IMR-90 (cell line): ENCODE measurements at regions not wholly inside any gene's neighbourhood (a gene's known extent, or its start where the extent isn't known, plus 50 kb on each side); places are given as distances from the start of the nearest gene placed in this dataset.

Source experiments
- ATAC-seq: fragments of 200-7000 bp; cut with Tn5 transposase; 2 replicates; pipeline ENCODE4 v1.9.1; 2020; ENCODE audit warnings: low read depth, mild to moderate bottlenecking, moderate library complexity
- BruUV-seq: library from RNA; stranded (reverse); fragments of 400-500 nt; replicated peaks from 2 replicates; lab custom pipeline; 2021; lab: Mats Ljungman, UMichigan
- CTCF ChIA-PET: fragments of 300-600 bp; formaldehyde crosslinking; extraction: SDS; loops from one replicate; lab custom pipeline; 2021; ENCODE audit warnings: antibody characterized with exemption; lab: Yijun Ruan, JAX
- POLR2A ChIA-PET: fragments of 300-600 bp; sonication (Branson Sonifier 250); formaldehyde crosslinking; loops from one replicate; lab custom pipeline; 2022; ENCODE audit warnings: antibody characterized with exemption; ENCODE audit not compliant: unreplicated experiment; lab: Charles Lee
- DNase-seq: peaks from one replicate; pipeline ENCODE4 v3.0.0; 2013
- H2AFZ ChIP-seq: replicated peaks from 2 replicates; pipeline ENCODE3; 2013; ENCODE audit warnings: low read length, mild to moderate bottlenecking; ENCODE audit not compliant: poor library complexity
- H2AK5ac ChIP-seq: 2 replicates; pipeline ENCODE4 v1.6.1; 2013; ENCODE audit warnings: low read depth, low read length, inconsistent platforms
- H2AK9ac ChIP-seq: replicated peaks from 2 replicates; pipeline ENCODE3; 2013; ENCODE audit warnings: mild to moderate bottlenecking, low read depth, low read length, moderate library complexity; ENCODE audit not compliant: poor library complexity
- H2BK120ac ChIP-seq: 2 replicates; pipeline ENCODE4 v1.6.1; 2013; ENCODE audit warnings: low read depth, low read length, inconsistent platforms
- H2BK15ac ChIP-seq: 3 replicates; pipeline ENCODE4 v1.6.1; 2013; ENCODE audit warnings: low read depth, low read length, inconsistent platforms
- H2BK20ac ChIP-seq: 2 replicates; pipeline ENCODE4 v1.6.1; 2013; ENCODE audit warnings: low read depth, mild to moderate bottlenecking, inconsistent platforms, low read length, moderate library complexity
- H2BK5ac ChIP-seq: 2 replicates; pipeline ENCODE4 v1.6.1; 2013; ENCODE audit warnings: mild to moderate bottlenecking, low read depth, low read length, inconsistent platforms; ENCODE audit not compliant: poor library complexity, severe bottlenecking
- H3K14ac ChIP-seq: replicated peaks from 2 replicates; pipeline ENCODE4 v1.6.1; 2013; ENCODE audit warnings: low read depth, low read length, inconsistent platforms
- H3K18ac ChIP-seq: 2 replicates; pipeline ENCODE4 v1.6.1; 2013; ENCODE audit warnings: low read depth, low read length, control low read depth
- H3K23ac ChIP-seq: 2 replicates; pipeline ENCODE4 v1.6.1; 2013; ENCODE audit warnings: low read depth, low read length, inconsistent platforms
- H3K27ac ChIP-seq: 2 replicates; pipeline ENCODE4 v1.5.1; 2013; ENCODE audit warnings: mild to moderate bottlenecking, control low read depth, low read length; ENCODE audit not compliant: insufficient read depth
- H3K27me3 ChIP-seq: 2 replicates; pipeline ENCODE4 v1.6.1; 2013; ENCODE audit warnings: low read length; ENCODE audit not compliant: control insufficient read depth, insufficient read depth
- H3K36me3 ChIP-seq: 2 replicates; pipeline ENCODE4 v1.6.1; 2013; ENCODE audit warnings: low read length, mixed read lengths; ENCODE audit not compliant: control insufficient read depth, insufficient read depth
- H3K4ac ChIP-seq: 2 replicates; pipeline ENCODE4 v1.6.1; 2013; ENCODE audit warnings: low read depth, low read length, inconsistent platforms
- H3K4me1 ChIP-seq: 2 replicates; pipeline ENCODE4 v1.6.1; 2013; ENCODE audit warnings: low read length, mixed read lengths; ENCODE audit not compliant: control insufficient read depth, insufficient read depth
- H3K4me2 ChIP-seq: 2 replicates; pipeline ENCODE4 v1.6.1; 2013; ENCODE audit warnings: low read depth, mild to moderate bottlenecking, control low read depth, low read length, moderate library complexity
- H3K4me3 ChIP-seq: 2 replicates; pipeline ENCODE4 v1.5.1; 2013; ENCODE audit warnings: low read depth, mild to moderate bottlenecking, control low read depth, low read length, moderate library complexity; ENCODE audit not compliant: insufficient read depth
- H3K56ac ChIP-seq: 2 replicates; pipeline ENCODE4 v1.6.1; 2013; ENCODE audit warnings: low read length, inconsistent platforms; ENCODE audit not compliant: insufficient read depth; ENCODE audit errors: extremely low read depth
- H3K79me1 ChIP-seq, 2 experiments: 2 replicates each; pipeline ENCODE4 v1.6.1; 2013; ENCODE audit warnings: low read length in 2 of 2, inconsistent platforms in 1 of 2, low read depth in 1 of 2
- H3K9ac ChIP-seq: 2 replicates; pipeline ENCODE4 v1.6.1; 2013; ENCODE audit warnings: low read depth, low read length, control low read depth
- H3K9me1 ChIP-seq: 2 replicates; pipeline ENCODE4 v1.6.1; 2013; ENCODE audit warnings: low read length, inconsistent platforms; ENCODE audit not compliant: insufficient read depth
- H3K9me3 ChIP-seq: 2 replicates; pipeline ENCODE4 v1.6.1; 2013; ENCODE audit warnings: low read length; ENCODE audit not compliant: control insufficient read depth, insufficient read depth
- H4K20me1 ChIP-seq: 2 replicates; pipeline ENCODE4 v1.6.1; 2013; ENCODE audit warnings: low read length, inconsistent platforms; ENCODE audit not compliant: insufficient read depth
- H4K5ac ChIP-seq: 2 replicates; pipeline ENCODE4 v1.6.1; 2013; ENCODE audit warnings: mild to moderate bottlenecking, low read depth, low read length, control low read depth
- H4K8ac ChIP-seq, 2 experiments: 2 replicates each; pipeline ENCODE4 v1.6.1; 2013; ENCODE audit warnings: low read depth in 2 of 2, low read length in 2 of 2, control low read depth in 1 of 2, inconsistent platforms in 1 of 2
- H4K91ac ChIP-seq: 2 replicates; pipeline ENCODE4 v1.6.1; 2013; ENCODE audit warnings: low read depth, low read length, inconsistent platforms; ENCODE audit not compliant: insufficient read depth
- BHLHE40 ChIP-seq: fragments of 150-350 bp; IDR thresholded peaks from 2 replicates; pipeline ENCODE4 v1.6.1; 2016; ENCODE audit warnings: mild to moderate bottlenecking, low read depth, low read length
- CEBPB ChIP-seq: IDR thresholded peaks from 2 replicates; pipeline ENCODE4 v1.6.1; 2012; ENCODE audit warnings: low read depth, low read length, improper control_type of control experiment
- CHD1 ChIP-seq: IDR thresholded peaks from 2 replicates; pipeline ENCODE4 v1.6.1; 2012; ENCODE audit warnings: low read depth, low read length, improper control_type of control experiment
- FOS ChIP-seq: fragments of 150-350 bp; IDR thresholded peaks from 2 replicates; pipeline ENCODE4 v1.6.1; 2016; ENCODE audit warnings: low read depth, low read length
- MAFK ChIP-seq: IDR thresholded peaks from 2 replicates; pipeline ENCODE4 v1.6.1; 2012; ENCODE audit warnings: low read depth, low read length, improper control_type of control experiment
- MAZ ChIP-seq: IDR thresholded peaks from 2 replicates; pipeline ENCODE4 v1.6.1; 2012; ENCODE audit warnings: low read depth, mild to moderate bottlenecking, low read length, improper control_type of control experiment, moderate library complexity, borderline replicate concordance
- MXI1 ChIP-seq: IDR thresholded peaks from 2 replicates; pipeline ENCODE4 v1.6.1; 2012; ENCODE audit warnings: low read depth, mild to moderate bottlenecking, low read length, moderate library complexity, borderline replicate concordance
- NFE2L2 ChIP-seq: fragments of 150-350 bp; IDR thresholded peaks from 2 replicates; pipeline ENCODE4 v1.6.1; 2016; ENCODE audit warnings: low read depth, mild to moderate bottlenecking, low read length
- POLR2A ChIP-seq: IDR thresholded peaks from 2 replicates; pipeline ENCODE4 v1.6.1; 2012; ENCODE audit warnings: mild to moderate bottlenecking, low read depth, low read length
- RAD21 ChIP-seq: IDR thresholded peaks from 2 replicates; pipeline ENCODE4 v1.6.1; 2012; ENCODE audit warnings: low read length, improper control_type of control experiment
- RCOR1 ChIP-seq: IDR thresholded peaks from 2 replicates; pipeline ENCODE4 v1.6.1; 2012; ENCODE audit warnings: mild to moderate bottlenecking, low read length, improper control_type of control experiment; ENCODE audit not compliant: insufficient replicate concordance
- RFX5 ChIP-seq: IDR thresholded peaks from 2 replicates; pipeline ENCODE4 v1.8.0; 2012; ENCODE audit warnings: low read depth, mild to moderate bottlenecking, low read length, moderate library complexity
- SMC3 ChIP-seq: fragments of 150-350 bp; IDR thresholded peaks from 2 replicates; pipeline ENCODE4 v1.6.1; 2016; ENCODE audit warnings: low read depth, mild to moderate bottlenecking, antibody characterized with exemption, low read length, moderate library complexity
- WGBS, 2 experiments: methylation state at CpG; one replicate each; pipeline versions ENCODE4 v1.1.5 to v1.1.7; 2013; ENCODE audit warnings: missing lambda C conversion rate in 2 of 2; ENCODE audit not compliant: insufficient read length in 1 of 2; ENCODE audit errors: extremely low coverage in 2 of 2; 5-methylcytosine and 5-hydroxymethylcytosine counted together
- dilution Hi-C: fragments of 300-500 bp; cut with HindIII; formaldehyde crosslinking; loops from one replicate; pipeline ENCODE4 v1.14.3; 2018; ENCODE audit warnings: low sequenced_read_pairs; ENCODE audit not compliant: unreplicated experiment
- in situ Hi-C: fragments of 300-500 bp; cut with MboI; formaldehyde crosslinking; loops from 3 replicates; pipeline ENCODE4 v1.14.3; 2019; ENCODE audit warnings: low sequenced_read_pairs, inconsistent platforms, mixed read lengths
- intact Hi-C: fragments of 100-400 bp; cut with micrococcal nuclease; formaldehyde crosslinking; loops from 2 replicates; pipeline ENCODE4 v1.10.0; 2022
- TF ChIP-seq, protein P1 (sequence below): conservative IDR thresholded peaks from 2 replicates; pipeline ENCODE4 v1.5.1; 2012; ENCODE audit warnings: mild to moderate bottlenecking, low read depth, low read length, improper control_type of control experiment
- TF ChIP-seq, protein P2 (sequence below): fragments of 150-350 bp; IDR thresholded peaks from 2 replicates; pipeline ENCODE4 v1.6.1; 2017; ENCODE audit warnings: mild to moderate bottlenecking, antibody characterized with exemption, low read length, low read depth
- TF ChIP-seq, protein P3 (sequence below): fragments of 150-350 bp; IDR thresholded peaks from 2 replicates; pipeline ENCODE4 v1.6.1; 2016; ENCODE audit warnings: low read depth, mild to moderate bottlenecking, low read length, moderate library complexity, borderline replicate concordance

DNA sequence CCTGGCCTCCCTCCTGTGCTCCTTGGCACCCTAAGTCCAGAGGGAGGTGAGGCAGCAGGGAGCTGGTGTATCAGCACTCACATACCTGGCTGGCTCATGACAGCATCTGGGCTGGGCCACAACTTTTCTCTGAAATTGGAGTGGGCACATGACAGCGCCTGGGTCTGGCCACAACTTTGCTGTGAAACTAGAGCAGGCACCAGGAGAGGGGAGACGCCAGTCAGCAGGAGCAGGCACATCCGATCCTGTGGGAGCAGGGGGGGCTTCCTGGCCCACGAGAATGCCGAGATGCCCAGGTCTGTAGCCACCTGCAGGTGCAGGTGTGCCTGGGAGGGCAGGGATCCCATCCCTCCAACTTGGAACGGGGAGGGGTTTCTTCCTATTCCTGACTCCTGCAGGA is 69.7 kb upstream of the PPP3CA start:
- H2AK5ac ChIP-seq: no peak overlapping the region
- intact Hi-C loops (no loop called here), in situ Hi-C loops (no loop called here), dilution Hi-C loops (no loop called here)
- no peak overlapping the region for H4K5ac ChIP-seq
- no peak overlapping the region for H3K9ac ChIP-seq
- no TSS peak for BruUV-seq
- H3K79me1 ChIP-seq: no peaks in the 10 kb centered on the region
- H3K4me3 ChIP-seq: no peak overlapping the region
- no peak overlapping the region for H2AK9ac ChIP-seq
- DNase-seq (no peak), ATAC-seq (no peak)
- no peak overlapping the region for H2BK15ac ChIP-seq
- H3K27ac ChIP-seq: no peak overlapping the region
- H4K8ac ChIP-seq: no peak overlapping the region
- TF ChIP-seq MXI1 (no peak), NFE2L2 (no peak), RFX5 (no peak), RAD21 (no peak), CHD1 (no peak), MAZ (no peak), CEBPB (no peak), SMC3 (no peak), BHLHE40 (no peak), MAFK (no peak), POLR2A (no peak), FOS (no peak), RCOR1 (no peak)
- TF ChIP-seq, protein P1, sequence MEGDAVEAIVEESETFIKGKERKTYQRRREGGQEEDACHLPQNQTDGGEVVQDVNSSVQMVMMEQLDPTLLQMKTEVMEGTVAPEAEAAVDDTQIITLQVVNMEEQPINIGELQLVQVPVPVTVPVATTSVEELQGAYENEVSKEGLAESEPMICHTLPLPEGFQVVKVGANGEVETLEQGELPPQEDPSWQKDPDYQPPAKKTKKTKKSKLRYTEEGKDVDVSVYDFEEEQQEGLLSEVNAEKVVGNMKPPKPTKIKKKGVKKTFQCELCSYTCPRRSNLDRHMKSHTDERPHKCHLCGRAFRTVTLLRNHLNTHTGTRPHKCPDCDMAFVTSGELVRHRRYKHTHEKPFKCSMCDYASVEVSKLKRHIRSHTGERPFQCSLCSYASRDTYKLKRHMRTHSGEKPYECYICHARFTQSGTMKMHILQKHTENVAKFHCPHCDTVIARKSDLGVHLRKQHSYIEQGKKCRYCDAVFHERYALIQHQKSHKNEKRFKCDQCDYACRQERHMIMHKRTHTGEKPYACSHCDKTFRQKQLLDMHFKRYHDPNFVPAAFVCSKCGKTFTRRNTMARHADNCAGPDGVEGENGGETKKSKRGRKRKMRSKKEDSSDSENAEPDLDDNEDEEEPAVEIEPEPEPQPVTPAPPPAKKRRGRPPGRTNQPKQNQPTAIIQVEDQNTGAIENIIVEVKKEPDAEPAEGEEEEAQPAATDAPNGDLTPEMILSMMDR: no peak
- TF ChIP-seq, protein P2, sequence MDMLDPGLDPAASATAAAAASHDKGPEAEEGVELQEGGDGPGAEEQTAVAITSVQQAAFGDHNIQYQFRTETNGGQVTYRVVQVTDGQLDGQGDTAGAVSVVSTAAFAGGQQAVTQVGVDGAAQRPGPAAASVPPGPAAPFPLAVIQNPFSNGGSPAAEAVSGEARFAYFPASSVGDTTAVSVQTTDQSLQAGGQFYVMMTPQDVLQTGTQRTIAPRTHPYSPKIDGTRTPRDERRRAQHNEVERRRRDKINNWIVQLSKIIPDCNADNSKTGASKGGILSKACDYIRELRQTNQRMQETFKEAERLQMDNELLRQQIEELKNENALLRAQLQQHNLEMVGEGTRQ: no peak
- TF ChIP-seq, protein P3, sequence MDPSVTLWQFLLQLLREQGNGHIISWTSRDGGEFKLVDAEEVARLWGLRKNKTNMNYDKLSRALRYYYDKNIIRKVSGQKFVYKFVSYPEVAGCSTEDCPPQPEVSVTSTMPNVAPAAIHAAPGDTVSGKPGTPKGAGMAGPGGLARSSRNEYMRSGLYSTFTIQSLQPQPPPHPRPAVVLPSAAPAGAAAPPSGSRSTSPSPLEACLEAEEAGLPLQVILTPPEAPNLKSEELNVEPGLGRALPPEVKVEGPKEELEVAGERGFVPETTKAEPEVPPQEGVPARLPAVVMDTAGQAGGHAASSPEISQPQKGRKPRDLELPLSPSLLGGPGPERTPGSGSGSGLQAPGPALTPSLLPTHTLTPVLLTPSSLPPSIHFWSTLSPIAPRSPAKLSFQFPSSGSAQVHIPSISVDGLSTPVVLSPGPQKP: no peak
- no peak overlapping the region for H2BK120ac ChIP-seq
- H3K36me3 ChIP-seq: no peaks in the 10 kb centered on the region
- H3K56ac ChIP-seq: no peak overlapping the region
- H4K20me1 ChIP-seq: no peaks in the 10 kb centered on the region
- ChIA-PET CTCF (interaction anchor here (1.4 kb wide), 1 partner anchor 13 kb away, joined by 4 read pairs; no protein-coding TSS in a partner anchor), POLR2A (no interaction called here)
- H3K18ac ChIP-seq: no peak overlapping the region
- 88% methylated on average over 3 of the region's 6 CpGs; no CpG with 5 or more reads in 1 of the 2 experiments for WGBS, 2 experiments
- H2BK20ac ChIP-seq: no peak overlapping the region
- no peaks in the 10 kb centered on the region for H3K27me3 ChIP-seq
- H3K23ac ChIP-seq: no peak overlapping the region
- H3K4me1 ChIP-seq: no peaks in the 10 kb centered on the region
- H3K4ac ChIP-seq: no peak overlapping the region
- no peaks in the 10 kb centered on the region for H3K9me1 ChIP-seq
- H2BK5ac ChIP-seq: no peak overlapping the region
- peak overlapping the region; percentile 58 for H2AFZ ChIP-seq
- no peak overlapping the region for H3K4me2 ChIP-seq
- no peak overlapping the region for H4K91ac ChIP-seq
- no peaks in the 10 kb centered on the region for H3K9me3 ChIP-seq
- H3K14ac ChIP-seq: no peak overlapping the region
